A549 (cell line): ENCODE measurements at regions not wholly inside any gene's neighbourhood (a gene's known extent, or its start where the extent isn't known, plus 50 kb on each side); places are given as distances from the start of the nearest gene placed in this dataset.
A peak's percentile ranks its signal among the peaks of the same experiment; 100 is the strongest.

Experiments used
- ATAC-seq, 2 experiments: fragments of 200-7000 bp in 1 of 2; fragments of >200 bp in 1 of 2; cut with Nextera tagmentation in 1 of 2; cut with Tn5 transposase in 1 of 2; 3 replicates each; pipeline versions ENCODE4 v1.8.0 to v1.9.1; 2018 to 2020; ENCODE audit warnings: mild to moderate bottlenecking in 1 of 2, moderate library complexity in 1 of 2
- CTCF ChIA-PET: fragments of 300-600 bp; sonication (Branson Sonifier 250); formaldehyde crosslinking; extraction: SDS; loops from one replicate; lab custom pipeline; 2021; ENCODE audit warnings: antibody characterized with exemption, inconsistent platforms; lab: Yijun Ruan, JAX
- POLR2A ChIA-PET: fragments of 350-600 bp; formaldehyde crosslinking; extraction: SDS; loops from one replicate; lab custom pipeline; 2021; ENCODE audit warnings: antibody characterized with exemption, inconsistent platforms; lab: Yijun Ruan, JAX
- DNase-seq, 2 experiments: peaks; one replicate each; pipeline versions ENCODE4 v3.0.0 to v3.0.0-alpha.2; 2011 to 2016; ENCODE audit warnings: low read depth in 1 of 2, low spot score in 1 of 2
- FAIRE-seq: peaks from 2 replicates; lab custom pipeline; 2011; peaks lifted over from hg19 to GRCh38; lab: Jason Lieb, UNC
- H3K27ac ChIP-seq, 2 experiments: fragments of >200 bp; sonication (Bioruptor Twin); formaldehyde crosslinking; 3 replicates each; pipeline ENCODE4 v1.5.1; 2016 to 2017
- H3K4me1 ChIP-seq: fragments of >200 bp; sonication (Bioruptor Twin); formaldehyde crosslinking; 3 replicates; pipeline ENCODE4 v1.6.1; 2016
- H3K4me2 ChIP-seq: fragments of >200 bp; sonication (Bioruptor Twin); formaldehyde crosslinking; 3 replicates; pipeline ENCODE4 v1.6.1; 2016
- H3K4me3 ChIP-seq: fragments of >200 bp; sonication (Bioruptor Twin); formaldehyde crosslinking; 3 replicates; pipeline ENCODE4 v1.5.1; 2016
- H3K9me3 ChIP-seq: fragments of >200 bp; sonication (Bioruptor Twin); formaldehyde crosslinking; 3 replicates; pipeline ENCODE4 v1.6.1; 2016
- BCL3 ChIP-seq: fragments of >200 bp; sonication (Bioruptor Twin); formaldehyde crosslinking; IDR thresholded peaks from 3 replicates; pipeline ENCODE4 v1.6.1; 2016
- BHLHE40 ChIP-seq: IDR thresholded peaks from 2 replicates; pipeline ENCODE4 v1.6.1; 2012; ENCODE audit warnings: low read depth, low read length, inconsistent platforms
- CBX2 ChIP-seq: fragments of 200-600 bp; sonication (generic); IDR thresholded peaks from 2 replicates; pipeline ENCODE4 v1.6.1; 2016; ENCODE audit warnings: low read depth, mild to moderate bottlenecking, borderline replicate concordance
- EHF ChIP-seq: fragments of 250-450 bp; sonication (Bioruptor Pico); IDR thresholded peaks from 2 replicates; pipeline ENCODE4 v1.5.0; 2020; ENCODE audit warnings: mild to moderate bottlenecking
- FOSL2 ChIP-seq, 2 experiments: fragments of 450-650 bp in 1 of 2; fragments of >200 bp in 1 of 2; sonication (Bioruptor Twin) in 1 of 2; formaldehyde crosslinking; IDR thresholded peaks; 2 replicates each; pipeline versions ENCODE4 v1.5.0 to v1.6.1; 2016 to 2020; ENCODE audit warnings: mild to moderate bottlenecking in 1 of 2, moderate library complexity in 1 of 2
- GATA3 ChIP-seq: IDR thresholded peaks from 2 replicates; pipeline ENCODE4 v1.6.1; 2012; ENCODE audit warnings: borderline replicate concordance
- HMGXB4 ChIP-seq: fragments of 250-450 bp; sonication (Bioruptor Pico); IDR thresholded peaks from 2 replicates; pipeline ENCODE4 v1.5.0; 2021; ENCODE audit warnings: mild to moderate bottlenecking, moderate library complexity, borderline replicate concordance
- HOXA7 ChIP-seq: fragments of 250-450 bp; sonication (Bioruptor Pico); IDR thresholded peaks from 2 replicates; pipeline ENCODE4 v1.5.0; 2020; ENCODE audit warnings: mild to moderate bottlenecking, moderate library complexity
- MAFK ChIP-seq: fragments of 450-650 bp; IDR thresholded peaks from 2 replicates; pipeline ENCODE4 v1.6.1; 2014; ENCODE audit not compliant: partially characterized antibody
- NFE2L2 ChIP-seq: fragments of 150-350 bp; conservative IDR thresholded peaks from 2 replicates; pipeline ENCODE4 v1.6.1; 2014; ENCODE audit warnings: low read length
- PHF8 ChIP-seq: fragments of 200-600 bp; sonication (generic); IDR thresholded peaks from 2 replicates; pipeline ENCODE4 v1.6.1; 2016; ENCODE audit warnings: low read depth, mild to moderate bottlenecking, antibody characterized with exemption, moderate library complexity, borderline replicate concordance
- RFX5 ChIP-seq: fragments of 450-650 bp; IDR thresholded peaks from 2 replicates; pipeline ENCODE4 v1.7.1; 2014; ENCODE audit warnings: antibody characterized with exemption, mild to moderate bottlenecking, moderate library complexity
- RNF2 ChIP-seq: fragments of 200-600 bp; sonication (generic); IDR thresholded peaks from 2 replicates; pipeline ENCODE4 v1.6.1; 2016; ENCODE audit warnings: low read depth, mild to moderate bottlenecking, antibody characterized with exemption, moderate library complexity, borderline replicate concordance
- SREBF2 ChIP-seq: fragments of 450-650 bp; IDR thresholded peaks from 2 replicates; pipeline ENCODE4 v1.6.1; 2014; ENCODE audit warnings: mild to moderate bottlenecking, moderate library complexity
- TP53 ChIP-seq: fragments of 250-450 bp; sonication (Bioruptor Pico); IDR thresholded peaks from 2 replicates; pipeline ENCODE4 v1.5.0; 2021; ENCODE audit warnings: mild to moderate bottlenecking, moderate library complexity
- WGBS: methylation state at CpG from one replicate; pipeline ENCODE4 v1.1.6; 2017; ENCODE audit errors: missing lambda C conversion rate; 5-methylcytosine and 5-hydroxymethylcytosine counted together
- TF ChIP-seq, protein P1 (sequence below): IDR thresholded peaks from 2 replicates; pipeline ENCODE4 v1.6.1; 2012

GRCh38 chr4:140213749-140214148 is 59.8 kb upstream of the MAML3 start:
- Histone ChIP-seq H3K4me2 (no peak overlapping the region), H3K4me1 (peaks cover 5% of the 10 kb centered on the region; the same call in 2 of the 3 replicates), H3K4me3 (no peak overlapping the region), H3K9me3 (no peaks in the 10 kb centered on the region)
- no peak for ATAC-seq
- TF ChIP-seq RNF2 (no peak), FOSL2 (IDR thresholded peaks at IDR 0.05) (no peak), FOSL2 (CRISPR knock-in tag; IDR thresholded peaks at IDR 0.05) (0 out of 2 replicates have a peak, but pooled peaks have one; percentile 18)
- TF ChIP-seq, all 56 proteins: peak for 1
- no peak overlapping the region for H3K27ac ChIP-seq
- FAIRE-seq (no peak), DNase-seq (no peak)
- CTCF ChIA-PET, result interaction anchor here (1.2 to 1.3 kb wide), 2 partner anchors 21 to 39 kb away, joined by 3 to 4 read pairs; no protein-coding TSS in a partner anchor
- WGBS, result 89% methylated on average over 1 of the region's 1 CpG
- POLR2A ChIA-PET, result no interaction called here

GRCh38 chr4:140213116-140213515 is 59.1 kb upstream of the MAML3 start:
- FAIRE-seq (no peak), ATAC-seq (no peak)

GRCh38 chr4:140212646-140213045 is 58.7 kb upstream of the MAML3 start:
- FAIRE-seq, result no peak
- CTCF ChIA-PET, result interaction anchor here (1.2 kb wide), 1 partner anchor 20 kb away, joined by 3 read pairs; no protein-coding TSS in a partner anchor
- Histone ChIP-seq H3K4me2 (no peak overlapping the region), H3K27ac (no peak overlapping the region), H3K9me3 (no peaks in the 10 kb centered on the region), H3K4me3 (no peak overlapping the region), H3K4me1 (peaks cover 5% of the 10 kb centered on the region; the same call in 2 of the 3 replicates)
- whole genome bisulfite sequencing, result 84% methylated on average over 4 of the region's 4 CpGs
- no peak for DNase-seq
- ATAC-seq, result no peak
- TF ChIP-seq RFX5 (no peak), RNF2 (no peak), NFE2L2 (no peak), HOXA7 (no peak), HMGXB4 (CRISPR knock-in tag) (no peak), CBX2 (no peak), SREBF2 (no peak), MAFK (no peak), GATA3 (no peak), EHF (CRISPR knock-in tag) (no peak), BCL3 (no peak), BHLHE40 (no peak)
- TF ChIP-seq, protein P1, sequence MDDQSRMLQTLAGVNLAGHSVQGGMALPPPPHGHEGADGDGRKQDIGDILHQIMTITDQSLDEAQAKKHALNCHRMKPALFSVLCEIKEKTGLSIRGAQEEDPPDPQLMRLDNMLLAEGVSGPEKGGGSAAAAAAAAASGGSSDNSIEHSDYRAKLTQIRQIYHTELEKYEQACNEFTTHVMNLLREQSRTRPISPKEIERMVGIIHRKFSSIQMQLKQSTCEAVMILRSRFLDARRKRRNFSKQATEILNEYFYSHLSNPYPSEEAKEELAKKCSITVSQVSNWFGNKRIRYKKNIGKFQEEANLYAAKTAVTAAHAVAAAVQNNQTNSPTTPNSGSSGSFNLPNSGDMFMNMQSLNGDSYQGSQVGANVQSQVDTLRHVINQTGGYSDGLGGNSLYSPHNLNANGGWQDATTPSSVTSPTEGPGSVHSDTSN, result no peak
- POLR2A ChIA-PET, result no interaction called here

More at GRCh38 chr4:140213116-140213515, 59.1 kb upstream of the MAML3 start:
- ChIA-PET POLR2A (no interaction called here), CTCF (interaction anchor here (1.2 to 1.3 kb wide), 2 partner anchors 21 to 39 kb away, joined by 3 to 4 read pairs; no protein-coding TSS in a partner anchor)
- H3K4me3 ChIP-seq, result no peak overlapping the region
- H3K4me2 ChIP-seq, result no peak overlapping the region
- WGBS, result 81% methylated on average over 3 of the region's 3 CpGs
- H3K9me3 ChIP-seq, result no peaks in the 10 kb centered on the region
- no peak overlapping the region for H3K27ac ChIP-seq
- peaks cover 5% of the 10 kb centered on the region; the same call in 2 of the 3 replicates for H3K4me1 ChIP-seq
- TF ChIP-seq PHF8 (no peak), TP53 (CRISPR knock-in tag) (no peak), BCL3 (no peak)
- no peak for DNase-seq
